CD4-positive, alpha-beta T cell treated with Interleukin-10 for 1 hour (primary cell): ENCODE measurements at regions not wholly inside any gene's neighbourhood (a gene's known extent, or its start where the extent isn't known, plus 50 kb on each side); places are given as distances from the start of the nearest gene placed in this dataset.

Source experiments
- DNase-seq: peaks from one replicate; pipeline ENCODE4 v3.0.0-alpha.2; 2020

GRCh38 chr4:13248621-13249298 lies 235.4 kb downstream of the RAB28 start:
- no peak for DNase-seq

GRCh38 chr4:13246107-13246506 lies 238.0 kb downstream of the RAB28 start:
- DNase-seq = no peak

DNA sequence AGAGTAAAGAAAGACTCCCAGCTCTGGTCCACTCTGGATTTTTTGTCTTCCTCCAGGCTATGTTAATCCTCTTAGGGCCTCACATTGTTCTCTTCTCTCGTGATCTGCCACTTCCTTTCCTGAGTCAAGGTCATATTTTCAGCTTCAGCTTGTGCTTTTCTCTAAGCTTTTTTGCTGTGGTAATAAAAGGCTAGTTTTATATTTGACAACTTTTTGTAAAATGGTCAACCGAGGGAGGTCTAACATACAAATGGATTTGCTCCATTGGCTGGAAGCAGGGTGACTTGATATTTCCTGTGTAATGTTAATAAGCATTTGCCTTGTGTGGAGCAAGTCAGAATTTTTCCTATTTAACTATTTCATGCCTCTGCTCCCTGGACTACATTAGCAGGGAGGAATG lies 239.7 kb downstream of the RAB28 start:
- no peak for DNase-seq

- DNase-seq = no peak
These were observed 241.0 kb downstream of the RAB28 start for GRCh38 chr4:13243152-13243551.

GRCh38 chr4:13240066-13240465 lies 244.1 kb downstream of the RAB28 start:
- DNase-seq = no peak

- no peak for DNase-seq
These were observed 245.2 kb downstream of the RAB28 start for GRCh38 chr4:13238936-13239335.

- no peak for DNase-seq
These were observed 247.7 kb downstream of the RAB28 start for GRCh38 chr4:13236485-13236884.

DNA sequence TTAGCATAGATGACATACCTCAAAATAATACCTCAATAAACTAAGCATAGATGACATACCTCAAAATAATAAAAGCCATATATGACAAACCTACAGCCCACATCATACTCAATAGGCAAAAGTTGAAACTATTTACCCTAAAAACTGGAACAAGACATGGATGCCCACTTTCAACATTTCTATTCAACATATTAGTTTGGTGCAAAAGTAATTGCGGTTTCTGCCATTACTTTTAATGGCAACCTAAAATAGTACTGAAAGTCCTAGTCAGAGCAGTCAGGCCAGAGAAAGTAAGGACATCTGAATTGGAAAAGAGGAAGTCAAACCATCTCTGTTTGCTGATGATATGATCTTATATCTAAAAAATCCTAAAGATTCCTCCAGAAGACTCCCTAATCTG lies 250.4 kb downstream of the RAB28 start:
- no peak for DNase-seq

DNA sequence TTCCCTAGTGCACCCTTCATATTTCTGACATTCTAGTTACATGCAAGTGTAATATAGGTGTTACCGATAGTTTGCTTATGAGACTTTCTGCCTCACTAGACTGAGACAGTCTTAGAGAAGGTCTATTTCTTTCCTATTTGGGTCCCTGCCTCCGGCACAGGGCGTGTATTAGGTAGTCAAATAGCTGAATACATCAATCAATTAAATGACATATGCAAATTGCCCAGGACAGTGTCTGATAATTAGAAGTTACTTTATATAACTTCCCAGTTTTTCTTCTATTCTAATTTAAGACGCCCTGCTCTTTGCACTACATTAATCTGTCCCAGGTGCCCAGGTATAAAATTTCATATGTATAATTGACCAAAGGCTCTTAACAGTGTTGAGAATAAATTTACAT lies 264.2 kb downstream of the RAB28 start:
- no peak for DNase-seq

- DNase-seq = no peak
These were observed 265.7 kb downstream of the RAB28 start for GRCh38 chr4:13218326-13218958.

GRCh38 chr4:13215560-13215959 lies 268.6 kb downstream of the RAB28 start:
- no peak for DNase-seq

DNA sequence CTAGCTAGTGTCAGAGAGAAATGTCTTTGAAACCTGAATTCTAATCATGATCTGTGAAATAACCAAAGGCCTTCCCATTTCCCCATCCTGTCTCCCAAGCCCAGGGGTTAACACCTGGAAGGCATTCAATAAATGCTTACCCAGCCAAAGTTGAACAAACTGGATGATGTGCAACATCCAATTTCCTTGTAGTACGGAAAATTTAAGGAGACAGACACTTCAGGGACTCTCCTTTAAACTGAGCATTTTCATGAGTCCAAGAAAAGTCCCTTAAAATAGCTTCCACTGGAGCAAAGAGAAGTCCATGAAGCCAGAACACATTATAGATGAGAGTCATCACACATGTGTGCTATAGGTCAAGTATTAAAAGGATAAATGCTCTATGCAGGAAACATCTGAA lies 271.2 kb downstream of the RAB28 start:
- DNase-seq = no peak

DNA sequence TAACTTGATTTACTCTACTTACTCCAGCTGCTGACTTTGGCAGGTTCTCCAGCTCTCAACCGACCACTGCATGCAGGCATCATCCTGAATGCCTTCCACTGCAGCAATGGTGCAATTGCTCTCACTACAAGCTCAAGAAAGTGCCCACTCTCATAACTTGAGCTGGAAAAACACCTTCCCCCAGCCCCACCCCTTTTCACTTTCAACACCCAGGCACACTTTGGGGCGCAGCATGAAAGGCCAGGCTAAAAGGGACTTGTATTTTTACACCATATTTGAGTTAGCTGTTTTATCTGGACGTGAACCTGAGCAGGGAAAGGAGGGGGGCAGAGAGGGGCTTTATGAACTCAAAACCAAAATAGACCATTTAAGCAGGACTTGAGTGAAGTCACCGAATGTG lies 274.5 kb downstream of the RAB28 start:
- DNase-seq = no peak

DNA sequence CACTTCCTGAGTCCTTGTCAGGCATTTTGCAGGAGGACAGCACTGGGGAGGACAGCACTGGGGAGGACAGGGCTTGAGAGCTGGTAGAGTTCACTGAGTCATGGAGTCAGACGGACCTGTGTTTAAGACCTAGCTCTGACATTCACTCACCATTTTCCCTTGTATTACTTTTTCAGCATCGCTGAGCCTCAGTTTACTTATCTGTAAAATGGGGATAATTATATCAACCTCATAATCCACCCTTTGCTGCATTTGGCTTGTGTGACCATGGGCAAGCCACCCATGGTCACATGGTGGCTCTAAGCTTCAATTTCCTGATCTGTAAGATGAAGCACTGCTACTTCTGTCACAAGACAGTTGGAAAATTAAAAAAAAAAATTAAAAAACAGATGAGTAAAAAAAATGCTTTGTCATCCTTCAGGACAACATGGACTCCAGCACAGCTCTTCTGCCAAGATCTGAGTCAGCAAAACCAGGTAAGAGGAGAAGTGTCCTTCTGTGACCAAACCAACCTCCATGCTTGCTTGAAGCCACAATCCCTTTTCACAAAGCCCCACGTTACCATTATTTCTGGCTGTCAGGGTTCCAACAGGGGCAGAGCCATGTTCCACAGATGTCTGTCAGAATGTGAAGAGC lies 275.5 kb downstream of the RAB28 start:
- no peak for DNase-seq

DNA sequence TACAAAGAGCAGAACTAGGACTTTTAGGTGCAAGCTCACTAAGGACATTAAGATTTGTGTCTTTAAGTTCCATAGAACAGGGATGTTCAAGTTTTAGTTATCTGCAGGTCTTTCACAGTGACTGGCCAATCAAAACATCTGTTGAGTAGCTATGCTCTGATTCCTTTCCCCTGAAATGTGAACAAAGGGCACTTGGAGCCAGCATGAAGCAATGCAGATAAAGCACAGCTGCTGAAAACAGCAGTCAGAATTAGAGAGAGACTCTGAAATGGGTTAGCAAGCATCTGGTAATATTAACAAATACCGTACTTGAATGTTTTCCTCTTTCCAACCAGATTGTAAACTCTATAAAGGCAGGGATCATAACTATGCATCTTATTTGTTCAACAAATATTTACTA lies 276.9 kb downstream of the RAB28 start:
- no peak for DNase-seq

DNA sequence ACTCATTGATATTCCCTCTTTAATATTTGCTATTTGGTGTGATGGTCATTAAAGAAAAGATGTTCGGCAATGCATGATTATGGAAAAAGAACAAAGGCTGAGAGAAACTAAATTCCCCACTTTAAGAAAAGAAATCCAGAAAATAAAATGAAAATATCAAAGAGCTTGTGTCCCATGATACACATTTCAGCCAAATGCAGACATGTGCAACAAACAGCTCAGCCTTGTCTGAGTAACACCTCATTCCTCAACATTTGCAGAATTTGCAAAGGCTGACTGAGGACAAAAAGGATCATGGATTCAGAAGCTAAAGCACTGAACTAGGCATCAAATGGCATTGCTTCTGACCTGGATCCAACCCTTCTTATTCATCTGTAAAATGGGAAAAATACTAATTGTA lies 281.0 kb downstream of the RAB28 start:
- DNase-seq = no peak

DNA sequence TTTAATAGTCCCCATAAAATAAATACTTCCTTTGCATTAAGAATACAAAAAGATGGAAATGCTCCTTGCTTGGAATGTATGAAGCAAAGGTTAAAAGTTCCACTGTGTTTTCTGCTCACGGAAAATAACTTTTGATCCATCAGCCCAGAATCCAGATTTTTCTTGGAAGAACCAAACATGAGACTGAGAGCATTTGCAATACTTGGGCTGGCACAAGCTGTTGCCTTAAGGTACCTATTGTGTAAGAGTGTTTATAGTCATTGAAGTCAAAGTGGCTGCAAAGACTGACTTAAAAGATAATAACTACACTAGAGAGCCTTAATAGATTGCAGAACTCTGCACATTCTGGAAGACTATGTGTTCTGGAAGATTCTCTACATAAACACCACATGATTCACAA lies 281.4 kb downstream of the RAB28 start:
- DNase-seq = no peak

DNA sequence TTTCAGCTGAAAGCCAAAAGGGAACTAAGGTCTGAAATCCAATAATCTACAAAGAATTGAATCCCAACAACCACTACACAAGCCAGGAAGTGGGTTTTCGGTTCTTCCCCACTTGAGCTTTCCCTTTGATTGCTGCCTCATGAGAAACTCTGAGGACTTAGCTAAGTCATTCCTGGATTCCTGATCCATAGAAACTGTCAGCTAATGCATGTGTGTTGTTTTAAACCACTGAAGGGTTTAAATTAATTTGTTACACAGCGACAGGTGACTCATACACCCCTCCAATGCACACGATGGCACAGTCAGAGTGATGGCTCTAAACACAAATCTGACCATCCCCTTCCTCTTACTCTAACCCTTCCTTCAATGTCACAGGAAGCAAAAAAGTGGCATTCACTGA lies 282.9 kb downstream of the RAB28 start:
- no peak for DNase-seq

DNA sequence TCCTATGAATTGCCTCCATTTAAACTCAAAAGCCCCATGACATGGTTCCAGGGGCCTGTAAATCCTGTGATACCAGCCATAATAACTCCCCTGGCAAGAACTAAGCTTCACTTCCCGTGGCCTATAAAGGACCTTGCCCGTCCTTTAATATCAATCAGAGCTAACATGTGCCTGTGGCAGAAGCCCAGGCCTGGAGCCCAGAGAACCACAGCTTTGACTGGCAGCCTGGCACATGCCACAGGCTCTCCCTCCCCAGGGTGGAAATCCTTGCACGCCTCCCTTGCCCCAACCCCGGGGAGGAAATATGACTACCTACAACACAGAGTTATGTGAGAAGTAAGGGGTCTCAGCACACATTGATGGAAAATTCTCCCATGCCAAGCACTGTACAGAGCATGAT lies 287.4 kb downstream of the RAB28 start:
- DNase-seq = no peak

- no peak for DNase-seq
These were observed 290.5 kb downstream of the RAB28 start for GRCh38 chr4:13193662-13194061.

DNA sequence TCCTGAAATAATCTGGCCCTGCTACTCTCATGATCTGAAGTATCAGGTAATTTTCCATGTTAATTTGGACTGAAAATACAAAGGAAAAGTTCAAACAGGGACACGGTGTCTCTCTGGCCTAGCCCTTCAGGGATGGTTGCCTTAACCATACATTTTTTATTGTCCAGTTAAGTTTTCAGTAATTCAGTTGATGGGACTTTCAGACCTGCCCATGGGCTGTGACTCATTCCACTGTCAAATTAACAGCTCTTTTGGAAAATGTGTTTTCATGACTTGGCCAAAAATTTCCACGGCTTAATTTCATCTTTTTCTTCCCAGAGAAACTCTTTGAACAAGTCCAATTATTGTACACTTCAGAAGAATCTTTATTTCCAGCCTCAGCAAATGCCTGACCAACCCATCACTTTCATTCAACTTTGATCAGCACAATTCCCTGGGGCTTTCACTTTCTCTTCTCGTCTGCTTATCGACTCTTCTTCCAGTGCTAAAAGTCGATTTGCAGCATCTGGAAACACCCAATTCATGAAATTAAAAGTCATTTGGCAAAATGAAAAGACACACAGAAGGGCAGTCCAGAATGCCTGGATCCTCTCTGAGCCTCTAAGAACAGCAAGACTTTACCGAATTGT lies 293.9 kb downstream of the RAB28 start:
- DNase-seq = no peak

DNA sequence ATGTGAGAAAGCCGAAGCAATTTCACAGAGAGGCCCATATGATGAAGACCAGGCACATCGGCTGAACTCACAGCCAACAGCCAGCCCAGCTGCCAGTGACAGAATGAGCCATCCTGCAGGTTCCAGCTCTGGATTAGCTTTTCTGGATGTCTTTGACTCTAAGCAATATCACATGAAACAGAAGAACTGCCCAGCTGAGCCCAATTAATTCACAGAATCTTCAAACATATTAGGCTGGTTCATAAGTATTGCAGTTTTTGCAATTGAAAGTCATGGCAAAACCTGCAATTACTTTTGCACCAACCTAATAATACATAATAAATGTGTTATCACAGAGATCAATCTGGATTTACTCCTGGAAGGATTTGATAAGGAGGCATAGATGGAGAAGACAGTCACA lies 299.9 kb downstream of the RAB28 start:
- DNase-seq = no peak

GRCh38 chr4:13182133-13182532 lies 302.0 kb downstream of the RAB28 start:
- DNase-seq = no peak

- no peak for DNase-seq
These were observed 302.5 kb downstream of the RAB28 start for GRCh38 chr4:13181681-13182080.
